ENCODE measurements at regions not wholly inside any gene's neighbourhood (a gene's known extent, or its start where the extent isn't known, plus 50 kb on each side); places are given as distances from the start of the nearest gene placed in this dataset.

DNA sequence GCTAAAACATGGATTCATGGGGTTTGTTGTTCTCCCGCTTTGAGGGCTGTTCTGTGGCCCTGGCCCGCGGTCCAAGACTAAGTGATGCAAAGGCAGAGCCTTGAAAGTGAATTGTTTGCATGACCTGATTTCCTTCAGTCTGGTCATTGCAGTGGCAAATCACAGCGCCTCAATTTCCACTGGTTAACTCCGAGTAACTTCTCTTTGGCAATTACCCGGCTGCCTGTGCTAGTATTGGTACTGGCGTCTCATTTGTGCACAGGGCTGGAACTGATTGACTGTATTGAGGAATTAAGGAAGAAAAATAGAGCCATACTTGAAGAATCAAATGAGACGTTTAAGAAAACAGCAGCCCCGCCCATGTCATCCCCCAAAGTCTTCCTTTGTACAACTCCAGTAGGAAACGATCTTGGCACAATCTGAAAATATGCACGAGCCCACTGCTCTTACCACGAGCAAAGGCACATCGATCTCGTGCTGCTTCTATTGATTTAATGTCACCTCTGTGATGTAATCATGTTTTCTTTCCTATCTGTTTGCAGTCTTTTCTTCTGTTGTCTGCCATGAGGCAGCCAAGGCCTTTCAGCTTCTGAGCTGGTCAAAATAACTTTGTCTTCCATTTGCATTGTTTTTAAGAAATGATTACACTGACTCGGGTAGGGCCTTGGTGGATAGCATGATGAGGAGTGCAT is 60.6 kb upstream of the SHH start:
- Histone ChIP-seq H3K9me3 (no peaks in the 10 kb centered on the region), H3K4me3 (no peak overlapping the region), H3K27ac (no peak overlapping the region), H3K4me1 (no peaks in the 10 kb centered on the region), H3K36me3 (no peaks in the 10 kb centered on the region), H3K27me3 (ENCODE audit: low read depth) (no peaks in the 10 kb centered on the region)
- TF ChIP-seq, protein P1, sequence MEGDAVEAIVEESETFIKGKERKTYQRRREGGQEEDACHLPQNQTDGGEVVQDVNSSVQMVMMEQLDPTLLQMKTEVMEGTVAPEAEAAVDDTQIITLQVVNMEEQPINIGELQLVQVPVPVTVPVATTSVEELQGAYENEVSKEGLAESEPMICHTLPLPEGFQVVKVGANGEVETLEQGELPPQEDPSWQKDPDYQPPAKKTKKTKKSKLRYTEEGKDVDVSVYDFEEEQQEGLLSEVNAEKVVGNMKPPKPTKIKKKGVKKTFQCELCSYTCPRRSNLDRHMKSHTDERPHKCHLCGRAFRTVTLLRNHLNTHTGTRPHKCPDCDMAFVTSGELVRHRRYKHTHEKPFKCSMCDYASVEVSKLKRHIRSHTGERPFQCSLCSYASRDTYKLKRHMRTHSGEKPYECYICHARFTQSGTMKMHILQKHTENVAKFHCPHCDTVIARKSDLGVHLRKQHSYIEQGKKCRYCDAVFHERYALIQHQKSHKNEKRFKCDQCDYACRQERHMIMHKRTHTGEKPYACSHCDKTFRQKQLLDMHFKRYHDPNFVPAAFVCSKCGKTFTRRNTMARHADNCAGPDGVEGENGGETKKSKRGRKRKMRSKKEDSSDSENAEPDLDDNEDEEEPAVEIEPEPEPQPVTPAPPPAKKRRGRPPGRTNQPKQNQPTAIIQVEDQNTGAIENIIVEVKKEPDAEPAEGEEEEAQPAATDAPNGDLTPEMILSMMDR (IDR thresholded peaks at IDR 0.05): no peak
- ATAC-seq (no peak), DNase-seq (no peak)
- intact Hi-C loops (cut with DNase I): no loop called here

DNA sequence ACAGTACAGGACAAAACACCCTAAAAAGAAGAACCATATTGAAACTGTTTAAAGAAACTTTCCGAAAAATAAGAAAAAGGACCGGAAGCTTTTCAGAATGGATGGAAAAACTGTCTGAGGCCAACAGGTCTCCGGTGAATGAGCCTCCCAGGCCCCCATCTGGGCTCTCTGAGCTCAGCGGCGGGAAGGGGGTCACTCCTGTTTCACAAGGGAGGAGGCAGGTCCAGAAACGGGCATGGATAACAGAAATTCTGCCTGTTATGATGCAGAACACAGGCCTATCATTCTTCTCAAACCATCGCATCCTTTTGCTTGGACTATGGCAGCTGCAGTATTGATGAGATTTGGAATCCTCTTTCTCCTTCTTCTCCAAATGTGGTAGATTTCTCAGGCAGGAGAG is 58.9 kb upstream of the SHH start:
- H3K36me3 ChIP-seq: no peaks in the 10 kb centered on the region
- H3K27ac ChIP-seq: no peak overlapping the region
- intact Hi-C loops (cut with DNase I): no loop called here
- no peaks in the 10 kb centered on the region for H3K4me1 ChIP-seq
- TF ChIP-seq, protein P1 (IDR thresholded peaks at IDR 0.05): no peak
- H3K9me3 ChIP-seq: no peaks in the 10 kb centered on the region
- H3K4me3 ChIP-seq: no peak overlapping the region
- DNase-seq: no peak
- ATAC-seq: no peak
- no peaks in the 10 kb centered on the region for H3K27me3 ChIP-seq (ENCODE audit: low read depth)

DNA sequence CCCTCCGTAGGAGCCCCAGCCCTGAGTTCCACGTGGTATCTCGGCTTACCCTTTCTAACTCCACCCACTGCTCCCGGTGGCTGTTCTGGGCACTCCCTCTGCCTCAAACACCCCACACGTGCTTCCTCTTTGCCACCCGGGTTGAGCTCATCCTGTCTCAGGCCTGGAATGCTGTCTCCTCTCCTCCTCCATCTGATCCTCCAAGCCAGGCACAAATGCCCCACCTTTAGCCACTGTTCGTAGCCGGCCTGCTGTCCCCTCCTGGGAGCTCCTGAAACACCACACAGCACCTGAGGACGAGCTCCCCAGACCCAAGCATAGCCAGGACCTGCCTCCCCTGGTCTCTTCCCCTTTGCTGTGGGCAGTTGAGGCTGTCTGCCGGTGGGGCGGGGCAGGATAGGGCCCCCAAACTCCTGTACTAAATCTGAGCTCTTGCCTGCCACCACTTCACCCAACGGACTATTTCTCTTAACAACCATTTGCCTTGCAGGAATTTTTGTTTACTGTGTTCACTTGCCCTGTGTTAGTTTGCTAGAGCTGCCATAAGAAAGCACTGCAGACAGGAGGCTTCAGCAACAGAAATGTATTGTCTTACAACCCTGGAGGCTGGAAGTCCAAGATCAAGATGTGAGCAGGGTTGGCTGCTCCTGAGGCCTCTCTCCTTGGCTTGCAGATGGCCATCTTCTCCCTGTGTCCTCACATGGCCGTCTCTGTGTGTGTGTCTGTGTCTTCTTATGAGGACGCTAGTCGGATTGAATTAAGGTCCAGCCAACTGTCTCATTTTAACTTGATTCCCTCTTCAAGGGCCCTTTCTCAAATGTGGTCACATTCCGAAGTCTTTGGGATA is 58.3 kb upstream of the SHH start:
- DNase-seq (no peak), ATAC-seq (no peak)
- Histone ChIP-seq H3K27me3 (ENCODE audit: low read depth) (no peaks in the 10 kb centered on the region), H3K9me3 (no peaks in the 10 kb centered on the region), H3K4me3 (no peak overlapping the region), H3K36me3 (no peaks in the 10 kb centered on the region), H3K4me1 (no peaks in the 10 kb centered on the region), H3K27ac (no peak overlapping the region)
- TF ChIP-seq, protein P1 (IDR thresholded peaks at IDR 0.05): no peak
- intact Hi-C loops (cut with DNase I): no loop called here

DNA sequence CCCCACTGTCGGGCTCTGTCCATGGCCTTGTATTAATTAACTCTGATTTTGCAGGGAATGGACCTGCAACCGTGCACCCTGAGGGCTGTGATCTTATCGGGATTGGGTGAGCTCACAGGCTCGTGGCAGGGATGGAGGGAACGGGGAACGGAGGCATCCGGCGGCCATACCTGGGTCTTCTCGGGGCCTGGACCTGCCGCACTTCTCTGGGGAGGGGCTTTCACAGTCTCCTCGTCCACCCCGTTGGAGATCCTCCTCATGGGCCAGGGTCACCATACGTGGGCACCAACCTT is 57.5 kb upstream of the SHH start:
- intact Hi-C loops (cut with DNase I): no loop called here
- Histone ChIP-seq H3K27me3 (ENCODE audit: low read depth) (no peaks in the 10 kb centered on the region), H3K9me3 (no peaks in the 10 kb centered on the region), H3K27ac (no peak overlapping the region), H3K4me3 (no peak overlapping the region), H3K4me1 (no peaks in the 10 kb centered on the region), H3K36me3 (no peaks in the 10 kb centered on the region)
- TF ChIP-seq, protein P1 (IDR thresholded peaks at IDR 0.05): no peak
- ATAC-seq: no peak
- no peak for DNase-seq

DNA sequence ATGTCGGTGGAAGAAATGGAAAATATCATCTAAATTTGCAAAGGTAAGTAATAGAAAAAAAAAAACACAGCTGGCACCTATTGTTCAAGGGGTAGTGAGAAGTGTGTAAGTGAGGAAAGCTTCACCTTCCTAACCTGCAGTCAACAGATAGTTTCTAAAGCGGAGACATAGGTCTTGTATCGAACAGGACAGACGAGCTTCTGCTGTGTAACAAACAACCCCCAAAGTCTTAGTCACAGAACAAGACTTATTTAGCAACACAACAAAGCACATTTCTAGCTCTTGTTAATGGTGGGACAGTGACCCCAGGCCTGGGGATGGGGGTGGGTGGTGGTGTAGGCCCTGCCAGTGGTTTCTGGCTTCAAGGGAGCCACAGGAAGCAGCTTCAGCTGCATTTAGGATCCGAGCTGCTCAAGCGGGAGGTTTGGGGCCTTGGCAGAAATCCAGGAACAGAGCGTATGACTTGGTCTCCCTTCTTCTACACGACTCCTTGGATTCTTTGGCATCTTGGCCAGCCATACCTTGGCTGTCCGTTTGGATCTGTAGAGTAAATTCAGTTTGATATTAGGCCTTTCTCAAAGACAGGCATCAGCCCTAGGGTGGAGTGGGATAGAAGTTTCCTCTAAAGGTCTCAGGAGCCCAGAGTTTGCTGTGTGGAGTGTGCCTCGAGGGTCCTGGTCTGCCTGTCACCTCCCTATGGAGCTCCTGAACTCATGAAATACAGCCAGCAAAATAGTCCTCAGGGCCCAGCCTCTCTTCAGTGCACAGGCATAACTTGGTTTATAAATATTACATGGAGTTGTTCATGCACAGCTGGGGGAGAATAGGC is 56.9 kb upstream of the SHH start:
- Histone ChIP-seq H3K27ac (no peak overlapping the region), H3K4me1 (no peaks in the 10 kb centered on the region), H3K36me3 (no peaks in the 10 kb centered on the region), H3K9me3 (no peaks in the 10 kb centered on the region), H3K27me3 (ENCODE audit: low read depth) (no peaks in the 10 kb centered on the region), H3K4me3 (no peak overlapping the region)
- TF ChIP-seq, protein P1 (IDR thresholded peaks at IDR 0.05): no peak
- DNase-seq (no peak), ATAC-seq (no peak)
- intact Hi-C loops (cut with DNase I): no loop called here

Data from lower lobe of right lung (tissue), 2 donors.